ENCODE measurements at regions not wholly inside any gene's neighbourhood (a gene's known extent, or its start where the extent isn't known, plus 50 kb on each side); places are given as distances from the start of the nearest gene placed in this dataset.

- H3K4me3 ChIP-seq, result no peak overlapping the region
- ATAC-seq (no peak), DNase-seq (no peak)
- no peaks in the 10 kb centered on the region for H3K9me3 ChIP-seq
- intact Hi-C loops (cut with DNase I), result no loop called here
- TF ChIP-seq, protein P1, sequence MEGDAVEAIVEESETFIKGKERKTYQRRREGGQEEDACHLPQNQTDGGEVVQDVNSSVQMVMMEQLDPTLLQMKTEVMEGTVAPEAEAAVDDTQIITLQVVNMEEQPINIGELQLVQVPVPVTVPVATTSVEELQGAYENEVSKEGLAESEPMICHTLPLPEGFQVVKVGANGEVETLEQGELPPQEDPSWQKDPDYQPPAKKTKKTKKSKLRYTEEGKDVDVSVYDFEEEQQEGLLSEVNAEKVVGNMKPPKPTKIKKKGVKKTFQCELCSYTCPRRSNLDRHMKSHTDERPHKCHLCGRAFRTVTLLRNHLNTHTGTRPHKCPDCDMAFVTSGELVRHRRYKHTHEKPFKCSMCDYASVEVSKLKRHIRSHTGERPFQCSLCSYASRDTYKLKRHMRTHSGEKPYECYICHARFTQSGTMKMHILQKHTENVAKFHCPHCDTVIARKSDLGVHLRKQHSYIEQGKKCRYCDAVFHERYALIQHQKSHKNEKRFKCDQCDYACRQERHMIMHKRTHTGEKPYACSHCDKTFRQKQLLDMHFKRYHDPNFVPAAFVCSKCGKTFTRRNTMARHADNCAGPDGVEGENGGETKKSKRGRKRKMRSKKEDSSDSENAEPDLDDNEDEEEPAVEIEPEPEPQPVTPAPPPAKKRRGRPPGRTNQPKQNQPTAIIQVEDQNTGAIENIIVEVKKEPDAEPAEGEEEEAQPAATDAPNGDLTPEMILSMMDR (IDR thresholded peaks at IDR 0.05), result no peak
- WGBS, 3 donors, result 85 to 99% (median 95%) methylated on average over 6 of the region's 6 CpGs
- H3K27ac ChIP-seq, result no peak overlapping the region
- no peaks in the 10 kb centered on the region for H3K36me3 ChIP-seq (ENCODE audit: insufficient read depth in 1 of 2, low read depth in 1 of 2)
- H3K27me3 ChIP-seq (ENCODE audit: insufficient read depth in 3 of 3, low read length in 2 of 3), result no peaks in the 10 kb centered on the region
- no peaks in the 10 kb centered on the region for H3K4me1 ChIP-seq
These were observed 52.7 kb upstream of the DMRT1 start for GRCh38 chr9:788777-789176.

Data from psoas muscle (tissue), 7 donors.